CD4-positive, alpha-beta T cell treated with Interleukin-4 for 4 hours (primary cell): ENCODE measurements at regions not wholly inside any gene's neighbourhood (a gene's known extent, or its start where the extent isn't known, plus 50 kb on each side); places are given as distances from the start of the nearest gene placed in this dataset.

ENCODE experiments used
- DNase-seq: peaks from one replicate; pipeline ENCODE4 v3.0.0-alpha.2; 2020

- DNase-seq, result no peak
Measured at GRCh38 chr3:11919390-11919789, 72.7 kb upstream of the TAMM41 start.

GRCh38 chr3:11924518-11924917 is 77.8 kb upstream of the TAMM41 start:
- DNase-seq, result no peak

DNA sequence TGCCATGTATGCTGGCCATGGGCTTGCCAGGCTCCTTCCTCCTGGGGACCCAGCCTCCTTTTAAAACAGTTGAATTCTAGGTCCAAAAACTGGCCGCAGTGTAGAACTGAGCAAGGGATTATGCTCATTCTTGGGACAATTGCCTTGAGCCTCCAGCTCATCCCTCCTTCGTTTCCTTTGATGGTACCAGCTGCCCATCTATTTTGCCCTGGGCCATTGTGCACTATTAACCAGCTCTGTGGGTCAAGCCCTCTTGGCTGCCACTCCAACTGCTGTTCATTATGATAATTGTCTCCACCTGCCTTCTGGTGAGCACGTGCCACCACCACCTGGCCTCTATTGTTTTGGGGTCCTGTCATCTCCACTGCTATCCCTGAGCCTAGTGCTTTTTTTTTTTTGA is 75.8 kb upstream of the SYN2 start:
- DNase-seq, result no peak

- DNase-seq, result no peak
Measured at GRCh38 chr3:11929531-11929930, 74.7 kb upstream of the SYN2 start.

DNA sequence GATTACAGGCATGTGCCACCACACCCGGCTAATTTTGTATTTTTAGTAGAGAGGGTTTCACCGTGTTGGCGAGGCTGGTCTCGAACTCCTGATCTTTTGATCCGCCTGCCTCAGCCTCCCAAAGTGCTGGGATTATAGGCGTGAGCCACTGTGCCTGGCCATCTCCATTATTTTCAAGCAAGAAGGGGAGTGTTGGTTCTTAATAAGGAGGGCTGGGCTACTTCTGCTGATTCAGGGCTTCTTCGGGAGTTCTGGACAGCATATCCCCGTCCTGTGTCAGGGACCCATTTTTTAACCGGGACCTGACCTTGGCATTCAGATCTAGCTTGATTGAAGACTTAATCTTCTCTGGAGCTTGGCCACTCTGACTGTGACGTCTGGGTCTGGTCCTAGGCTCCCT is 74.1 kb upstream of the SYN2 start:
- DNase-seq, result no peak

- no peak for DNase-seq
Measured at GRCh38 chr3:11932636-11933035, 71.6 kb upstream of the SYN2 start.

- no peak for DNase-seq
Measured at GRCh38 chr3:11933529-11933928, 70.7 kb upstream of the SYN2 start.

GRCh38 chr3:11944052-11944673 is 60.0 kb upstream of the SYN2 start:
- no peak for DNase-seq

DNA sequence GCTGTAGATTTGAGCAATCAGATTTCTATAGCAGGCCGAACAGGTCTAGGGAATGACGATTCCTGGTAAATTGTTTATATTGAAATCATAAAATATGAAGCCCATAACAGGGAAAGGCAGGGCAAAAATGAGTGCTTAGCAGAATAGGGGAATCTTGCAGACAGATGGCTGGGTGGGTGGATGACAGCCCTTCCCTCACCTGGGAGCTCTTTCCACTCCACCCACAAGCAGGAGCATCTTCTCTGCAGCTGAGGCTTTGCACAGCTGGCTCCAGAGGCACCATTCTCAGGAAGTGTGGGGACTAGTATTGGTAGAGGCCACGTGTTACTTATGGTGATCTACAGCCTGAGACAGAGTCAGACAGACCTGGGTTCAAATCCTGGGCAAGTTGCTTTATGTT is 55.9 kb upstream of the SYN2 start:
- no peak for DNase-seq

DNA sequence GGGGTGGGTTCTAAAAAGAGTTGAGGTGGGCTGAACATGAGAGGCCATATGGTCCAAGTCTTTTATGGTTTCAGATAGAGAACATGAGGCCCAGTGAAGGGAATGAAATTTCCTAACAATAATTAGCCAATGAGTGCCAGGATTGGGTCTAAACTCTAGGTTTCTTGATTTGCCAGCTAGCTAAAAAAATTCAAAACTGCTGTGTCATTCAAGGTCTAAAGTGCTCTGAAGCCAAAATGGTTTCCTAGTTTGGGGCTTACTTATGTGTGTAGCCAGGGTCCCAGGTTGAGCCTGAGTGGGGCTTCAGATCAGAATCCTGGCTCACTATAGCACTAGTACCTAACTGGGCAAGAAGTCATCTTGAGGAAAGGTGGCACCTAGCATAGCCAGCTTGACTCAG is 55.3 kb upstream of the SYN2 start:
- DNase-seq, result no peak

- DNase-seq, result no peak
Measured at GRCh38 chr3:11949351-11949750, 54.8 kb upstream of the SYN2 start.

DNA sequence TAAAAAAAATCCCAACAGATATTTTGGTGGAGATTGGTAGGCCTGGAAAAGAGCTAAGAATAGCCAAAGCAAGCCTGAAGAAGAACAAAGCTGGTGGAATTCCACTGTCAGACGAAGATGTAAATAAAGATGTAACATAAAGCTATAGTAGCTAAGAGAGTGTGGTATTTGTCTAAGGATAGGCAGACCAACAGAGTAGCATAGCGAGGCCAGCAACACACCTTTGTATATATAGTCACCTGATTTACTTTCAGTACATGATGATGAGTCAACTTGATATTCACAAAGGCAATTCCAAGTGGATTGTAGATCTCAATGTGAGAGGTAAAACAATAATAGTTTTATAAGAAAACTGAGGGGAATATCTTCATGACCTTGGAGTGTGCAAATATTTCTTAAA is 53.6 kb upstream of the SYN2 start:
- no peak for DNase-seq

DNA sequence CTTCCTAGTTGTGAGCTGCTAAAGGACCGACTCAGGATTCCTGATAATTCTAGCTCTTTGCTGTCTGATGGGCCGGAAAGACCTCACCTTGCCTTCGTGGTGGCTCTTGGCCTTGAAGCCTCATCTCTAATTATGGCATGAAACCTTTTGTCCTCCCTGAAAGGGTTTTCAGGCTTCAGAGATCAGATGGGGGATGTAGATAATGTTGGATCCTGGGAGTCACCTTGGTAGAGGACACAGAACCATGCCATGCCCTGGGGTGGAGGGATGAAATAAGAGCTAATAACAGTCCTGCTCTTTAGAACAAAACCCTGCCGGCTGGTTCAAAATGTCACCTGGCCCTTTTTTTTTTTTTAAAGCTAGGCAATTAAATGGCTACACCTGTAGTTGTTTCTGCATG is 50.8 kb upstream of the SYN2 start:
- DNase-seq, result no peak

DNA sequence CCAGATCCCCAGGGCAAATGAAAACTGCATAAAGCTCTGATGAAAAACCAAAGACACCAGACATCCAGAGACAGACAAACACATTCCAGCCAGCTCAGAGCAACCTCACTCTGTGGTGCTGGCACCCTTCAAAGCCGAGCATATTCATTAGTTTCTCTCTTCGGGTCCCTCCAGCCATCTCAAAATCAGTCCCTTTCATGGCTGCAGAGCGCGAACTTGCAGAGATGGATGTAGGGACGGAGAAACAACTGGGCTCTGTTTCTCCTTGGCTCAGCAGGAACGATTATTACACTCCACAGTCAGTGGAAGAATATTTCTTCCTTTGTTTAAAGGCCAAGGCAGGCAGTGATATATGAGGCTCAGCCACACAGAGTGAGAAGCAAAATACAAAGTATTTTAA is 50.4 kb upstream of the SYN2 start:
- DNase-seq, result no peak

DNA sequence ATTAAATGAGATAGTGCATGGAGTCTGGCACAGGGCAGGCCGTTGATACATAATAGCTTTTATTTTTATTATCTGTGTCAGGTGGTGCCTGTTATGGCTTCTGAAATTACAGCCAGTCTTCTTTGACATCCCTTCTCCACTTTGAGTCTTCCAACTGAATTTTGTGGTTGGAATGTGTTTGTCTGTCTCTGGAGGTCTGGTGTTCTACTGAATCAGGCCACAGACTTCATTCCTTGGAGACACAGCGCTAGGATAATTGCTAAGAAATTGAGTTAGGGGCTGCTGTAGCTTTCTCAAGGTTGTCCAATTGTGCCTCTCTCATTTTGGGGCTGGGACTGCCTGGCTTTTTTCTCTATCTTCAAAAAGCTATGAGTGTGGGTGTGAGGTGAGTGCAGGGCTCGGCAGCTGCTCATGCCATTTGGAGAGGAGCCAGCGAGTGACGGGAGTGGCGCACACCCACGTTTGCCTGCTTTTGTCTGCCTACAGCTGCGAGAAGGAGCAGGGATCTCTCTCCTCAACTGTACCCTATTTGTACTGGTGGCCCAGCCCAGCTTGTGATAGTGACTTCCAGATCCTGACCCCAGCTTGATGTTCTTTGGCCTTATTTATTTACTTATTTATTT is 49.8 kb upstream of the SYN2 start:
- no peak for DNase-seq
